NOMO-1 (cell line): ENCODE measurements at regions not wholly inside any gene's neighbourhood (a gene's known extent, or its start where the extent isn't known, plus 50 kb on each side); places are given as distances from the start of the nearest gene placed in this dataset.

Source experiments
- DNase-seq, 2 experiments: peaks; one replicate each; lab custom pipeline; 2025; ENCODE audit not compliant: unreplicated experiment in 2 of 2; lab: John Stamatoyannopoulos, UW

- no peak for DNase-seq
Measured at GRCh38 chr5:61817472-61818326, 485.6 kb downstream of the ZSWIM6 start.

DNA sequence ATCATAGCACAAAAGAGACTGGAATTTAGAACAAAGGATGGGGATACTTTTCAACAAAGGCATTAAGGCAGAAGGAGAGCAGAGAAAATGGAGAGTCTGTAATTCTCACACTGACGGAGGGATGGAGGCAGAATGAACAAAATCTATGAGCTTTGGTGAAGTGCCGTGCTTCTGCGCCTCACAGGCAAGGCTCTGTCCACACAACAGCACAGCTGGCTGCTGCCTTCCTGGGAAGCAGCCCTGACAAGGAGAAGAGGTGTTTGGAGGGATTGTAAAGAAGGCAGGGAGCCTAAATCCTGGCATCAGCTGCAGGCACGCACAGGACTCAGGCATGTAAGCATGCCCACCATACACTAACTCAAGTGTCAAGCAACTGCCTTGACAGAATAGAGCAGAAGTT is 485.2 kb upstream of the KIF2A start:
- DNase-seq, result no peak

DNA sequence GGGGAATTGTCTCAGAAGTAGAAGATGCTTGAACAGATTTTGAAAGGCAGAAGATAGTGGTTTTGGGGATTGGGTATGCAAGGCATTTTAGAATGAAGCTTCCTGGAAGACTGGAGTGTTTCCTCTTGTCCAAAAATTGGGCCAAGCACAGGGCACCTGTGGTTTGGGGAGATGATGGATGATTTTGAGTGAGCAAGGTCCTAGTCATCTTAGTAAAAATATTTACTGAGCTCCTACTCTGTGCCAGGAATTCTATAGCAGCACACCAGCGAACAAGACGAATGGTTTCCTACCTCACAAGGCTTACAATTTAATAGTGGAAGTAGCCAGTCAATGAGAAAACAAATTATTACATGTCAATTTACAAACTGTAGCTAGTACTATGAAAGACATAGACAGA is 484.4 kb upstream of the KIF2A start:
- DNase-seq, result no peak

- DNase-seq, result no peak
Measured at GRCh38 chr5:61822584-61822983, 483.4 kb upstream of the KIF2A start.

- DNase-seq, result no peak
Measured at GRCh38 chr5:61823065-61823464, 482.9 kb upstream of the KIF2A start.

DNA sequence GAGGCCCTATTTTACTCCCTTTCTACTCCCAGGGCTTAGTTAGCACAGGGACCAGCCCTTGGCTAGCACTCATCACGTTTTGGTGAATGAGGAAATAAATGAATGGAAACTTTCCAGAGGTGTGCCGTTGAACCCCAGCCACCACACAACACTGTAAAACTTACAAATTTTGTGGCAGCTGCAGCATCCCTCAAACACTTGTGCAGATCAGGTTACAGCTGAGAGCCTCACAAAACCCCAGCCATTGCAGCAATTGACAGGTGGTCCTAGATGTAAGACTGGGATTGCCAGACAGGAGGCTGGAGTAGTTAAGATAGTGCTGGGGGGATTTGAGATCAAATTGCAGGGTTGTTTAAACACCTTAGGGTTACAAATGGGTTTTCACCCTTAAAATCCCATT is 482.2 kb upstream of the KIF2A start:
- DNase-seq, result no peak

DNA sequence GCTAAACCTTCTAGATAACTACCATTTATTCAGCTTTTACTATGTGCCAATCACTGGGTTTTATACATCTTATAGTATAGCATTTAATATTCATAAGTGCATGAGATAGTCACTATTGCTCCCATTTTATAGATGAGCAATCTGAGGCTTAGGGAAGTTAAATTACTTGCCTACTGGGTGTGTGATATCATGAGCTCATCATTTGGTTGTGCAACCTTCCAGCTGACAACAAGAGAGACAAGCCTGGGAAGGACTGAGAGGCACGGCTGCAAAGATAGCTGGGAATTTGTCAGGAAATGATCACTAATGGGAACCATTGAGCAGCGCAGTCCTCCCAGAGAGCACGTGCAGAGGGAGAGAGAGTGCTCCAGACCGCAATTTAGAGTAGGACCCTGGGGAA is 481.6 kb upstream of the KIF2A start:
- no peak for DNase-seq

DNA sequence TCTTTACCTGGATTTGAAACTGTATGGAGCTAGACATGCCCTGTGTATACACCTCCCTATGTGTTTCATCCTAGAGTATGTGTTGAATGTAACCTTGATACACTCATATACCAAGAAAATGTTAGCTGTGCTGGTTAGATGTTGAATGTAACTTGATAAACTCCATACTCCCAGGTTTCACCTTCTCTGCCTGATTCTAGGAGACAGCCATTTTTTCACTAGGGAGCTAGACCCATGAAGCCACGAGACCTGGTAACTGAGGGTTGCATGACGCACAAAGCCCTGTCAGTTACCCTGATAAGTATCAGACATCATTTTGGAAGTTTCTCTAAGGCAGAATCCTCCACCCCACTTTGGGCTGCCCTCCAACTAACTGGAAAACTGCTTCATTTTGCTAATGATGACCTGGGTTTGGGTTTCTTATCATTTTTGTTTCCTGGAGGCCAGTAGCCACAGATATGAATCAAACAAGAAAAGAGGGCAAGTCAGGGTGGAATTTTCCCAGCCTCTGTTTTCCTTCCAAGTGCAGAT is 478.5 kb upstream of the KIF2A start:
- DNase-seq, result no peak

- DNase-seq, result no peak
Measured at GRCh38 chr5:61828856-61829255, 477.1 kb upstream of the KIF2A start.

- no peak for DNase-seq
Measured at GRCh38 chr5:61831736-61832135, 474.3 kb upstream of the KIF2A start.

GRCh38 chr5:61837788-61838187 is 468.2 kb upstream of the KIF2A start:
- no peak for DNase-seq

GRCh38 chr5:61840361-61840760 is 465.6 kb upstream of the KIF2A start:
- no peak for DNase-seq

DNA sequence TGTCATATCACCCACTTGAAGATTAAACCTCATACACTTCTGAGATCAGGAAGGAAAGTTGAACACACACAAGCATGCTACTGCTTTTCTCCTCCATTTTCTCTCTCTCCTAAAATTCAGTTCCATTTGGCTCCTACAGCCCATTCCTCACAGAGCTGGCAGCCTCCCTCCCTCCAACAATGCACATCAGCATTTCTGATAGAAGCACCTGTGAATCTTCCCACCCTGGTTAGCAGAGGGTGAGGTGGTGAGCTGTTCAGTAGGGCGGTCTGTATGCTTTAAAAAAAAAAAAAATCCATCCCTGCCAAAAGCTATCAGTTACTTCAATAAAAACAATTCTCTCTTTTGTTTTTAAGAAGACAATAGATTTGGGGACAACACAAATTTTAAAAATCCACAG is 463.2 kb upstream of the KIF2A start:
- DNase-seq, result no peak

GRCh38 chr5:61850696-61851095 is 455.3 kb upstream of the KIF2A start:
- DNase-seq, result no peak

GRCh38 chr5:61854531-61854930 is 451.5 kb upstream of the KIF2A start:
- no peak for DNase-seq

- DNase-seq, result no peak
Measured at GRCh38 chr5:61860978-61861377, 445.0 kb upstream of the KIF2A start.

- DNase-seq, result peak in 1 of 2 experiments; percentile 42
Measured at GRCh38 chr5:61866930-61867329, 439.1 kb upstream of the KIF2A start.

DNA sequence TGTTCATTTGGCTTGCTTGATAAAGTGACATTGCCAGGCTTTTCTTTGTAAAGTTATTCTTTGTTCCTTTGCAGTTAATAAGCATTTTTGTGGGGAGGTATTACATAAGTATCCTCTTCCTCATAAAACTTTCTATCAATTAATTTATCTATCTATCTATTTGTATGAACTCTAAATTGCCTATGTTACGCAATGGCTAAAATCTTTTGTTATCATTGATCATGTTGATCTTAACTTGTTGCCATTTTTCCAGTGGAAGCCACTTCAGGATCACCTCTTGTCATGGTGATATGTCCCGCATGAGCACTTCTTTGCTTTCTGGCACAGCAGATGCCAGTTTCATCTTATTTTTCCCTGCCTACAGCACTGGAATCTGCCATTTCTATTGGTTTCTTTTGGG is 436.7 kb upstream of the KIF2A start:
- DNase-seq, result no peak

DNA sequence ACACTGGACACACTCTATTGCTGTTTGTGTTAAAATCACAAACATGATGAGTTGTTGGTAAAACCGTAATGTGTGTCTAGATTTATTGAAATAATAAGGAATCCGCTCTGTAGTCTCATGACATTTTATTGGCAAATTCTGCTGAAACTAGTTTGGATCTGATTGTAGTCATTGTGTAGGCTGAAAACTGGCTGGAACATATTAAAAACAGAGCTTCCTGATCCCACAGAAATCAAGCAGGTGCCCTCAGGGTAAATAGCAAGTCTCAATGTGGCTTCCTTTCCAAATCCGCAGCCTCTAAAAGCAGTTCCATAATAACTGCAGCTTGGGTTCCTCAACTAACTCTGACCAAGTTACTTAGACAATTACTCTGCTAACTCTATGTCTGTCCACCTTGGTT is 427.5 kb upstream of the KIF2A start:
- no peak for DNase-seq

DNA sequence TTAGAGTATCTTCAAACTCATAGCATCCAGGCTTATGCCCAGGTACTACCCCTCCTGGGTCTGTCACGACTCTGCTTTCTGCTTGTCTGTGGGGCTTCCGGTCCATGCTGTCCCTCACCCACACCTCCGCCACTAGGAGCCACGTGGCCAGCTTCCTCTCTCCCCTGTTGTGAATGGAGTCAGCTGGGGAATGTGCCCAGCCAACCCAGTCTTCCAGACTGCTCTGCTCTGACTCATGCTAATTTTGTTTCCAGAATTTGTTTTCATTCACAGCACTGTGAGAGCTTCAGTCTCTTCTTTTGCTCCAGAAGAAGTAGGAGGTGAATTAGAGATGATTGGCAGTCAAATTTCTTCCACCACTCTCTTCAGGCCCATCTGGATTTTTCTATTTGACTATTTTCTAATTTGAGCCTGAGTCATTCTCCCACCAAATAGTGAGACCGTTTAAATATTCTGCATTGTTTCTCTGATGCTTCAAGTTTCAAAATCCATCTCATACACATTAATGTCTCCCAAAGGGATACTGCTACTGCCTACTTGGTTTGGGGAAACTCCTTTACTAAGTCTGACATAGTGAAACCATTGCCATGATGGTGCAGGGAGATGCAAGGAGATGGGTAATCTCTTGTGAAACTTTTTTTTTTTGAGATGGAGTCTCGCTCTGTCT is 424.1 kb upstream of the KIF2A start:
- no peak for DNase-seq

GRCh38 chr5:61882901-61883500 is 423.0 kb upstream of the KIF2A start:
- no peak for DNase-seq
